ENCODE measurements at regions not wholly inside any gene's neighbourhood (a gene's known extent, or its start where the extent isn't known, plus 50 kb on each side); places are given as distances from the start of the nearest gene placed in this dataset.

DNA sequence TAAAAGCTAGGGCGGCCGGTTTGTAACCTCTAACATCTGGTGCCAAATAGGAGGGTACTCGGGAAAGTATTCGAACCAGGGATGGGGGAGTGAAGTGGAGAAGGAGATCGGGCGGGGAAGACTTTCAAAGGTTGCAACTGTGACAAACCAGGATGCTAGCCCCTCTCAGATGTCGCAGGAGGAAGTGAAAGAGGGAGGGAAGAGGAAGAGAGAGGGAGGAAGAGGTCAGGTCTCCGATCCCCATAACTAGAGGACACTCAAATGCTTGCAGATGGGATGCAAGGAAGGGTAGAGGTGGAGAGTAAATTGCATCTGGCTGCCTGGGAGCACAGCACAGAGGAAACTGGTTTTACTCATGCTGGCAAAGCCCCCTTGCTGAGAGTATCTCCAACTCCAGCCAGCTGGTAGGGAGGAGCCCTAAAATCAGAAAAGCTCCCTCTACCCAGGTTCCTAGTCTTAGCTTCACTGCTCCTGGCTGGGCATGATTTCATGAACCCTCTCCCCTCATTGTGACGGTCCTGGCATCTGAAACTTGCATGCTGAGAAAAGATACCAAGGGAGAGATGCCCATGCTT, 696.7 kb upstream of the TBX3 start:
- dilution Hi-C loops (cut with MboI; ENCODE audit: extremely low pct_ligation_motif_present, low sequenced_read_pairs) (no loop called here), intact Hi-C loops (cut with micrococcal nuclease) (no loop called here)
- Histone ChIP-seq H3K27ac (ENCODE audit: insufficient read depth, low read depth, low read length) (no peak overlapping the region), H3K4me2 (ENCODE audit: insufficient read depth, low read length) (no peak overlapping the region), H3K4me3 (replicated peaks in 1 of 3; ENCODE audit: insufficient read depth in 1 of 3, low read depth in 1 of 3, low read length in 3 of 3) (no peak overlapping the region), H3K36me3 (ENCODE audit: control insufficient read depth in 2 of 2, extremely low read depth in 1 of 2, insufficient read depth in 2 of 2, low read length in 2 of 2) (no peaks in the 10 kb centered on the region), H3K79me2 (ENCODE audit: control insufficient read depth, insufficient read depth, low read length) (no peaks in the 10 kb centered on the region), H4K20me1 (replicated peaks; ENCODE audit: control insufficient read depth, extremely low read depth, insufficient read depth, low read length) (no peaks in the 10 kb centered on the region), H3K9me3 (replicated peaks; ENCODE audit: control insufficient read depth, insufficient read depth, low read length) (no peaks in the 10 kb centered on the region), H3K27me3 (ENCODE audit: control insufficient read depth in 2 of 2, insufficient read depth in 2 of 2, low read length in 2 of 2) (no peaks in the 10 kb centered on the region), H3K9ac (replicated peaks; ENCODE audit: extremely low read depth, insufficient read depth, low read length) (no peak overlapping the region), H2AFZ (ENCODE audit: low read depth, low read length) (no peak overlapping the region), H3K9me1 (replicated peaks; ENCODE audit: control insufficient read depth, extremely low read depth, insufficient read depth, low read length) (no peaks in the 10 kb centered on the region), H3K4me1 (ENCODE audit: control insufficient read depth, extremely low read depth, insufficient read depth, low read length) (no peaks in the 10 kb centered on the region)
- POLR2A ChIA-PET: no interaction called here
- BruUV-seq (replicated peaks): no TSS peak
- DNase-seq (ENCODE audit: low read depth, low spot score) (no peak), FAIRE-seq (no peak)
- CTCF ChIA-PET: no interaction called here
- TF ChIP-seq, protein P1, sequence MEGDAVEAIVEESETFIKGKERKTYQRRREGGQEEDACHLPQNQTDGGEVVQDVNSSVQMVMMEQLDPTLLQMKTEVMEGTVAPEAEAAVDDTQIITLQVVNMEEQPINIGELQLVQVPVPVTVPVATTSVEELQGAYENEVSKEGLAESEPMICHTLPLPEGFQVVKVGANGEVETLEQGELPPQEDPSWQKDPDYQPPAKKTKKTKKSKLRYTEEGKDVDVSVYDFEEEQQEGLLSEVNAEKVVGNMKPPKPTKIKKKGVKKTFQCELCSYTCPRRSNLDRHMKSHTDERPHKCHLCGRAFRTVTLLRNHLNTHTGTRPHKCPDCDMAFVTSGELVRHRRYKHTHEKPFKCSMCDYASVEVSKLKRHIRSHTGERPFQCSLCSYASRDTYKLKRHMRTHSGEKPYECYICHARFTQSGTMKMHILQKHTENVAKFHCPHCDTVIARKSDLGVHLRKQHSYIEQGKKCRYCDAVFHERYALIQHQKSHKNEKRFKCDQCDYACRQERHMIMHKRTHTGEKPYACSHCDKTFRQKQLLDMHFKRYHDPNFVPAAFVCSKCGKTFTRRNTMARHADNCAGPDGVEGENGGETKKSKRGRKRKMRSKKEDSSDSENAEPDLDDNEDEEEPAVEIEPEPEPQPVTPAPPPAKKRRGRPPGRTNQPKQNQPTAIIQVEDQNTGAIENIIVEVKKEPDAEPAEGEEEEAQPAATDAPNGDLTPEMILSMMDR (IDR thresholded peaks at IDR 0.05; ENCODE audit: extremely low read depth in 1 of 2, insufficient read depth in 1 of 2, low read depth in 1 of 2, low read length in 2 of 2): no peak
- no peak for TF ChIP-seq EZH2 (IDR thresholded peaks at IDR 0.05; ENCODE audit: borderline replicate concordance, low read depth, low read length, severe bottlenecking)
- TF ChIP-seq, protein P2, sequence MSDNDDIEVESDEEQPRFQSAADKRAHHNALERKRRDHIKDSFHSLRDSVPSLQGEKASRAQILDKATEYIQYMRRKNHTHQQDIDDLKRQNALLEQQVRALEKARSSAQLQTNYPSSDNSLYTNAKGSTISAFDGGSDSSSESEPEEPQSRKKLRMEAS (IDR thresholded peaks at IDR 0.05; ENCODE audit: insufficient read depth, insufficient read length): no peak
- TF ChIP-seq POLR2AphosphoS5 (IDR thresholded peaks at IDR 0.05; ENCODE audit: insufficient read depth, low read depth, low read length): no peak
- TF ChIP-seq POLR2A (IDR thresholded peaks at IDR 0.05; ENCODE audit: low read depth, low read length): no peak
- no peak for TF ChIP-seq JUN (IDR thresholded peaks at IDR 0.05; ENCODE audit: borderline replicate concordance, insufficient read depth, insufficient read length, low read depth)
- TF ChIP-seq FOS (IDR thresholded peaks at IDR 0.05; ENCODE audit: borderline replicate concordance, insufficient read depth, low read length): no peak
- TF ChIP-seq GATA2 (IDR thresholded peaks at IDR 0.05; ENCODE audit: insufficient read depth, insufficient read length, low read depth, low read length): no peak
- no peak for TF ChIP-seq MYC (IDR thresholded peaks at IDR 0.05; ENCODE audit: low read depth, low read length)

All from endothelial cell of umbilical vein (primary cell).